GM12891 (cell line): ENCODE measurements at regions not wholly inside any gene's neighbourhood (a gene's known extent, or its start where the extent isn't known, plus 50 kb on each side); places are given as distances from the start of the nearest gene placed in this dataset.

Experiments
- DNase-seq: peaks from one replicate; pipeline ENCODE4 v3.0.0; 2011; ENCODE audit warnings: low spot score; ENCODE audit not compliant: insufficient read length
- FAIRE-seq: peaks from 2 replicates; lab custom pipeline; 2011; peaks lifted over from hg19 to GRCh38; lab: Jason Lieb, UNC
- PAX5 ChIP-seq: IDR thresholded peaks from 2 replicates; pipeline ENCODE4 v1.6.1; 2011; ENCODE audit warnings: low read length, moderate library complexity, mild to moderate bottlenecking; ENCODE audit not compliant: insufficient read depth, severe bottlenecking
- POLR2A ChIP-seq: IDR thresholded peaks from 2 replicates; pipeline ENCODE4 v1.6.1; 2011; ENCODE audit warnings: low read depth, low read length, control low read depth
- POLR2AphosphoS5 ChIP-seq: IDR thresholded peaks from 2 replicates; pipeline ENCODE4 v1.6.1; 2011; ENCODE audit warnings: low read depth, low read length, control low read depth
- POU2F2 ChIP-seq: IDR thresholded peaks from 2 replicates; pipeline ENCODE4 v1.6.1; 2011; ENCODE audit warnings: low read depth, mild to moderate bottlenecking, control low read depth, low read length, moderate library complexity
- SPI1 ChIP-seq: IDR thresholded peaks from 2 replicates; pipeline ENCODE4 v1.6.1; 2011; ENCODE audit warnings: low read depth, low read length, control low read depth
- TAF1 ChIP-seq: IDR thresholded peaks from 2 replicates; pipeline ENCODE4 v1.6.1; 2011; ENCODE audit warnings: low read depth, low read length, control low read depth

DNA sequence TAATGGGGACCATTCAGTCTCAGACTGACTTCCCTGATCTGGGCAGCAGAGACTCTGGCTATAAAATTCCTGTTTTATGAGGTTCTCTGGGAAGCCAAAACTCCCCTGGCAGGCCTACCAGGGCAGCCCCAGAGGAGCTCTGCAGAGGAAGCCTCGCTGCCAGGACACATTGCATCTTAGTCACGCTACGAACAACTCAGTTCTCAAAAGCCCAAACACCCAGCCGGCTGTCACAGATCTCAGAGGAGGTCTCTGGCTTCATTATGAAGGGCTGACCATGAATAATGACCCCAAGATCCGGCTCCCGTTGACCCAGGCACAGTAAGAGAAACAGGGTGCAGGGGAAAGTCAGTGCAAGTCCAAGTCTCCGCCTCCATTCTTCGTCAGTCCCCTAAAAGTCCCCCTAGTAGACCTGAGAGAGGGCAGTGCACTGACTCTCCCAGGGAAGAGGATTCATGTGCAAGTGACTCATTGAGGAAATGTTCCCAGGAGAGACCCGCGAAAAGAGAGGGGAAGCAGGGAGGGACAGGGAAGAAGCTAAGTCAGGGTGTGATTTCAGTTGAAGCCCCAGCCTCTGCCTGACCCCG, 212.3 kb downstream of the CYP26B1 start:
- no peak for TF ChIP-seq POLR2A
- DNase-seq (no peak), FAIRE-seq (no peak)

- no peak for FAIRE-seq
- DNase-seq = no peak
- TF ChIP-seq POU2F2 (no peak), POLR2A (no peak), TAF1 (no peak), POLR2AphosphoS5 (no peak), PAX5 (no peak), SPI1 (no peak)
Measured at GRCh38 chr2:71934595-71935261, 212.9 kb downstream of the CYP26B1 start.

DNA sequence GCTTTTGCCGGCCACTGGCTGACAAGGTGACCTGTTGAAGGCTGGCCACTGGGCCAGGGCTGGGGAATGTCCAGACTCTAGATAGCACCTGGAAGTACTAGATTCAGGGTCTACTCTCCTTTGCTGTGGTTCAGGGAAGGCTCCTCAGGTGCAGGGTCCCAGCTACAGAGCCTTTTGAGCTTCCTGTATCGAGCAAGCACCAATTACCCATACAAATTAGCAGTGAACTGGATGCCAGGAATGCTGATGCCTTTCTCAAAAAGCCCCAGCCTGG, 213.4 kb downstream of the CYP26B1 start:
- no peak for TF ChIP-seq SPI1
- TF ChIP-seq POU2F2 = no peak
- TF ChIP-seq POLR2AphosphoS5 = no peak
- no peak for TF ChIP-seq POLR2A
- no peak for TF ChIP-seq TAF1
- no peak for TF ChIP-seq PAX5
- FAIRE-seq = no peak

GRCh38 chr2:71933467-71934319, 214.0 kb downstream of the CYP26B1 start:
- DNase-seq = no peak
- no peak for TF ChIP-seq PAX5
- no peak for TF ChIP-seq TAF1
- TF ChIP-seq POLR2A = no peak
- TF ChIP-seq POLR2AphosphoS5 = no peak
- TF ChIP-seq SPI1 = no peak
- no peak for TF ChIP-seq POU2F2
- FAIRE-seq = no peak

More for the DNA sequence above, 213.4 kb downstream of the CYP26B1 start:
- no peak for DNase-seq

DNA sequence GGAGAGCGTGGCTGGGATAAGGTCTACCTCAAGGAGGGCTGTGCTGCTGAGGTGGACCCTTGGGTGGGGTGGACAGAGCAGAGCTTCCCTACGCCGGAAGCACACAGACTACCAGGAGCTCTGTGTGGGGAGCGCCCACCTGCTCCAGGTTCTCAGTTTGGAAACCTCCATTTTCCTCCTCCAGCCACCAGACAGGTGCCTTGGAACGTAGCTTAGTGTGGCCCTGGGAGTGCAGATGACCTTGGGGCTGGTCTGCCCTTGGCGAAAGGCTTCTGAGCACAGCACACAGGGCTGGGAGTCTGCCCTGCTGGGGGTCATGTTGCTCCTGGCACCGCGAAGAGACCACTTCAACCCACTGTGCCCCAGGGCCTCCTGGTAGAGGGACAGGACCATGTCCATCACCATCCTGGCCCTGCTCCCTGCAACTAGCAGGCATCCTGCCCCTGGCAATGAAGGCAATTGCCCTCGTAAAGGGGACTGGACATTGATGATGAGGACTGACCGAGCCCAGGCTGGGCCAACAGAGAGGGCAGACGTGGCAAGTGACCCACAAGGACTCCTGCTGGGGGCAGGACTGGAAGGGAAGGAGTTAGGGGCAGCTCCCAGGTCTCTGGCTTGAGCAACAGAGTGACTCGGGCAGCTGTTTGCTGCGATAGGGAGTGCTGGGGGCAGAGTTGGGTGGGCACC, 214.7 kb downstream of the CYP26B1 start:
- DNase-seq (no peak), FAIRE-seq (no peak)
- TF ChIP-seq PAX5 (no peak), POLR2A (no peak), POLR2AphosphoS5 (no peak), TAF1 (no peak), SPI1 (no peak), POU2F2 (no peak)

DNA sequence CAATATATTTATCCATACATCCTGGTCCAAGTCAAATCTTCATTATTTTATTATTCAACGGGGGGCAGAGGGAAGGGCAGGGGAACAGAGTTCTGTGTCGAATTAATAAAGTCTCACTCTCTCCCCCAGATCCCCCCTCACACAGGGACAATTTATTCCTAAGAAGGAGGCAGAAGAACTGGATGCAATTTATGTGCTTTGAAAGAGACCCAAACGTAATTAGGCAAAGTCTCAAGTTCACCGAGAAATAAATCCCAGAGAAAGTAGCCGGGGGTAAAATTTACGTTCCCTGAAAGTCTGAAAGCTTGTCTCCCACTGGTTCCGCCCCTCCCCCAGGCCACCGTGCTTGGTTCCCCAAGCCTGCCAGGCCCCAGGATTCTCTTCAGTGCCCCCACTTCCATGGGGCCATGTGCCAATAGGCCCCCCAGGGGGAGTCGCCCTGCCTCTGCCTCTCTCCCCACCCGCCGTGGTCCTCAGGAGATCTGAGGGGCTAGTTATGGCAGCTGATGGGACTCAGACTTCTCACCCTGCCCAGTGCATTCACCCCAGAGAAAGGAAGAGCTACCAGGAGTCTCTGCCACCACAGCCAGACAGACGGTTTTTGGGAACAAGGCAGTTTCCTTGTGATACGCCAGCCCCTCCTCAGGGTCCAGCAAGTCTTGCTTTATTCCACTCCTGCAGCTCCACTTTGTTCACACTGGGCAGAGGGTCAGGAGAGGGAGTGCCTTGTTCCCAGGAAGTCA, 215.5 kb downstream of the CYP26B1 start:
- DNase-seq (no peak), FAIRE-seq (no peak)
- no peak for TF ChIP-seq POU2F2
- no peak for TF ChIP-seq POLR2AphosphoS5
- no peak for TF ChIP-seq SPI1
- TF ChIP-seq PAX5 = no peak
- no peak for TF ChIP-seq TAF1
- TF ChIP-seq POLR2A = no peak

DNA sequence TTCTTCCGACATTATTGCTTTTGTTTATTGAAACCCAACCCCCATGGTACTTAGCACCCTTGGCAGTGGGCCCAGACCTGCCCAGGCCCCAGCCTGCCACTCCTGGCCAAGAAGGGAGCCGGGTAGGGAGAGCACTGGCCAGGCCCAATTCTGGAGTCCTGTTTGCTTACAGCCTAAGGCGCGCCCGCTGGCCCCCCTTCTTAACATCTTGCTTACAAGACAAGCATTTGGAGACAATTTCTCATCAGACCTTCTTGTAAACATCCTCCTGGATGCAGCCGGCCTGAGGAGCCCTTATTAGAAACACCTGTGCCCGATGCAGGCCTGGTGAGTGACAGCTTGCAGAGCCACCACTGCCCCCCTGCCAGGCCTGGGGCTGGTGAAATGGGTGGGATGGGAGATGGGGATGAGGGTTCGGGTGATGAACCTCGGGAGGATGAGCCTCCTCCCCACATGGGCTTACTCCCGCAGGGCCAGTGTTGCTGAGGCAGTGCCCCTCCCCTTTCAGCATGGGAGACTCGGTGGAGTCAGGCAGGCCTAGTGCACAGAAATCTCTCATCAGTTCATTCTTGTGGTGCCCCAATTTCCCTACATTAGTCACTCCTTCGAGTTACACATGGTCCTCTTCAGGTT, 217.5 kb downstream of the CYP26B1 start:
- DNase-seq (no peak), FAIRE-seq (no peak)
- TF ChIP-seq POLR2A (no peak), PAX5 (no peak)

- no peak for DNase-seq
- FAIRE-seq = no peak
- TF ChIP-seq SPI1 (no peak), POLR2A (no peak), PAX5 (no peak), POLR2AphosphoS5 (no peak)
Measured at GRCh38 chr2:71929482-71929772, 218.2 kb downstream of the CYP26B1 start.
